ENCODE measurements at regions not wholly inside any gene's neighbourhood (a gene's known extent, or its start where the extent isn't known, plus 50 kb on each side); places are given as distances from the start of the nearest gene placed in this dataset.

DNA sequence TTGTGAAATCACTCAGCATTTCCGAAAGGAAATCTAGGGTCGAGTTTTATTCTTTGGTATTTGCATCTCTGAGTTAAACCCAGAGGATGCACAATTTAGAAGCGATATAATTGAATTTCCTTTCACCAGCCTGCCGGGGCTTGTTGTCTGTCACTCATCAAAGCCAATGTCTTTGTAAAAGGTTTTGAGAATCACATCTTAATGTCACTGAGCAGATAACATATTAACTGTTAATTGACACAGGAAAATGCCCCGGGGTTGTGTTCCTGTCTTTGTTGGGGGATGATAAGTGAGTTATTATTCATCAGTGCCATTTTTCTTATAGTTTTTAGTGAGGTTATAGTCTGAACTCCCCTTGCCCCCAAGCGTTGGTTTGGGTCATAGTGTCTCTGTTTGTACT, 73.4 kb downstream of the DUSP6 start:
- Histone ChIP-seq H3K9me3 (no peaks in the 10 kb centered on the region), H3K4me1 (peaks cover 12% of the 10 kb centered on the region), H3K27me3 (no peaks in the 10 kb centered on the region), H3K4me3 (ENCODE audit: low read depth, low read length) (no peak overlapping the region), H3K36me3 (no peaks in the 10 kb centered on the region)
- peak; percentile 92 for DNase-seq
- TF ChIP-seq, protein P1, sequence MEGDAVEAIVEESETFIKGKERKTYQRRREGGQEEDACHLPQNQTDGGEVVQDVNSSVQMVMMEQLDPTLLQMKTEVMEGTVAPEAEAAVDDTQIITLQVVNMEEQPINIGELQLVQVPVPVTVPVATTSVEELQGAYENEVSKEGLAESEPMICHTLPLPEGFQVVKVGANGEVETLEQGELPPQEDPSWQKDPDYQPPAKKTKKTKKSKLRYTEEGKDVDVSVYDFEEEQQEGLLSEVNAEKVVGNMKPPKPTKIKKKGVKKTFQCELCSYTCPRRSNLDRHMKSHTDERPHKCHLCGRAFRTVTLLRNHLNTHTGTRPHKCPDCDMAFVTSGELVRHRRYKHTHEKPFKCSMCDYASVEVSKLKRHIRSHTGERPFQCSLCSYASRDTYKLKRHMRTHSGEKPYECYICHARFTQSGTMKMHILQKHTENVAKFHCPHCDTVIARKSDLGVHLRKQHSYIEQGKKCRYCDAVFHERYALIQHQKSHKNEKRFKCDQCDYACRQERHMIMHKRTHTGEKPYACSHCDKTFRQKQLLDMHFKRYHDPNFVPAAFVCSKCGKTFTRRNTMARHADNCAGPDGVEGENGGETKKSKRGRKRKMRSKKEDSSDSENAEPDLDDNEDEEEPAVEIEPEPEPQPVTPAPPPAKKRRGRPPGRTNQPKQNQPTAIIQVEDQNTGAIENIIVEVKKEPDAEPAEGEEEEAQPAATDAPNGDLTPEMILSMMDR (IDR thresholded peaks at IDR 0.05; ENCODE audit: low read depth, low read length) = no peak

DNA sequence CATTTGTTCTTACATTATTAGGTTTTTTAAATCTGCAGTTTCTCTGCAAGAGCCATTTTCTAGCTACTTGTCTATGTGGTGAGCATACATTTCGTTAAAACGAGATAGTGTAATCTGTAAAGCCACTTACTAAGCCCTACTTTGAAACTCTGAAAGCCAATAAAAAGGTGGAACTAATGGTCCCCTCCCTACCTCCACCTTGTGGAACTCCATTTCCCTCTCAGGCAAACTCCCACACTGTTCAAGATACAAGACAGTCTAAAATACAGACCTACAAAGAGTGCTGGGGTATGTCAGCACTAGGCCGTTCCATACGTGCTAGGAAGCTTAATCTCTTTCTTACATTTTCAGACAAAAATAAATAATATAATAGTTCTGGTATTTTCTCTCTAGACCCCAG, 74.1 kb downstream of the DUSP6 start:
- no peak overlapping the region for H3K4me3 ChIP-seq (ENCODE audit: low read depth, low read length)
- H3K36me3 ChIP-seq = no peaks in the 10 kb centered on the region
- TF ChIP-seq, protein P1 (IDR thresholded peaks at IDR 0.05; ENCODE audit: low read depth, low read length) = peak; percentile 38
- no peaks in the 10 kb centered on the region for H3K9me3 ChIP-seq
- peaks cover 12% of the 10 kb centered on the region for H3K4me1 ChIP-seq
- DNase-seq = no peak
- H3K27me3 ChIP-seq = no peaks in the 10 kb centered on the region

DNA sequence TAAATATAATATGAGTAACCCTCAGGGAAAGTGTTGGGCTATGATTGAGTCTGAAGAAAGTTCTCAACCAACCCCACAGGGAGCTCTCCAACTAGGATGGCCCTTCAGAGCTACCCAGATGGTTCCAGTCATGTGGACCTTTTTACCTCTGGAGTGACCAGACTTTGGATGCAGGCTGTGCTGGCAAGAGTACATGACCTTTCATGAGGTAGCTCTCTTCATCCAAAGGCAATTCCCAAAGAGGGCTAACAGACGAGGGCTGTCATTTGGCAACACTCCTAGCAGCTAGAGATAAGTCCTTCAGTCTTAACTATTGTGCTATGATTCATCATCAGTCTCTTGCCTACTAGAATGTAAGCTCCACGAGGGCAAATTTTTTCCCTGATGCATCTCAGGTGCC, 75.4 kb downstream of the DUSP6 start:
- H3K36me3 ChIP-seq = no peaks in the 10 kb centered on the region
- DNase-seq = no peak
- TF ChIP-seq, protein P1 (IDR thresholded peaks at IDR 0.05; ENCODE audit: low read depth, low read length) = no peak
- H3K4me1 ChIP-seq = peaks cover 12% of the 10 kb centered on the region
- H3K4me3 ChIP-seq (ENCODE audit: low read depth, low read length) = no peak overlapping the region
- no peaks in the 10 kb centered on the region for H3K27me3 ChIP-seq
- H3K9me3 ChIP-seq = no peaks in the 10 kb centered on the region

DNA sequence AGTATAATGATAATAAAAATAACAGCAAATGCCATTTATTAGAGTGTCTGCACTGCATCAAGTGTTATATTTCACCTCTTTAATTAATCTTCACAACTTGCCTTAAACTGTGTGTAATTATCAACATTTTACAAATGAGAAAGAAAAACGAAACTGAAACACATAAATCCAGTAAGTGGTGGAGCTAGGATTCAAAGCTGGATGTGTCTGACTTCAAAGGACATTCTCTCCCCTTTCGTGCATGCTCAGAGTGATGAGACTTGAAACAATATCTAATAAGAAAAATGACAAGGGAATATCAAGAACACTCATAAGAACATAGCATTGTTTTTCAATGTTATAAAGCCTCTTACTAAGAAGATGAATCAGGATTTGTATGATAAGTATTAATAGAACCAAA, 78.8 kb downstream of the DUSP6 start:
- H3K9me3 ChIP-seq = peaks cover 2% of the 10 kb centered on the region; the same call in 1 of the 2 replicates
- H3K4me3 ChIP-seq (ENCODE audit: low read depth, low read length) = no peak overlapping the region
- DNase-seq = no peak
- H3K27me3 ChIP-seq = no peaks in the 10 kb centered on the region
- H3K36me3 ChIP-seq = no peaks in the 10 kb centered on the region
- H3K4me1 ChIP-seq = peaks cover 10% of the 10 kb centered on the region
- TF ChIP-seq, protein P1 (IDR thresholded peaks at IDR 0.05; ENCODE audit: low read depth, low read length) = no peak

DNA sequence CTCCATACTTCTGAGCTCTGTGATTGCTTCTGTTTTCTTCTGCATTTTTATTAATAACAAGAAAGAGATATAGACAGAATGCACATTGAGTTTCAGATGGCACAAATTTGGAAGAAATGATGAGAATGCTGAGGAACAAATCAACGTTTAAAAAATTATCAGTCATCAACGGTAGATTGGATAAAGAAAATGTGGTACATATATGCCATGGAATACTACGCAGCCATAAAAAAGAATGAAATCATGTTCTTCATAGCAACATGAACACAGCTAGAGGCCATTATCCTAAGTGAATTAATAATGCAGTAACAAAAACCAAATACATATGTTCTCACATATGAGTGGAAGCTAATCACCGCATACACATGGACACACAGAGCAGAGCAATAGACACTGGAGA, 81.8 kb downstream of the DUSP6 start:
- Histone ChIP-seq H3K27me3 (no peaks in the 10 kb centered on the region), H3K4me3 (ENCODE audit: low read depth, low read length) (no peak overlapping the region), H3K36me3 (no peaks in the 10 kb centered on the region), H3K4me1 (no peaks in the 10 kb centered on the region; the same call in 1 of the 2 replicates), H3K9me3 (peaks cover 2% of the 10 kb centered on the region; the same call in 1 of the 2 replicates)
- no peak for DNase-seq
- TF ChIP-seq, protein P1 (IDR thresholded peaks at IDR 0.05; ENCODE audit: low read depth, low read length) = no peak

DNA sequence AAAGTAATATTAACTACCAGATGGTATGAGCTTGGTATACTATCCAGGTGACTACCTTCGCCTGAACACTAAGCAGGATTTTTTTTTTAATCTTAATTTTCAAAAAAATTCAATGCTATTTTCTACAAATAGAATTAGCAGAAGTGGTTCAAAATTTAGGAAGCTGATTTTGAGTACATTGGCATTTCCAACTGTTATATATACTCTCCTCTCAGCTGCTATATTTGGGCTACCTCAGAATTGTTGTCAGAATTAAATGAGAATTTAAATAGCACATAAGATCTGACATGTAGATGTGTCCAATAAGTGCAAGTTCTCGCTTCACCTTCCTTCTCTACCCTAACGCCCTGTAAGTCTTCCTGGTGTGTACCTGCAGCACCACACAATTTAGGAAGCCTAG, 83.1 kb downstream of the DUSP6 start:
- no peaks in the 10 kb centered on the region; the same call in 1 of the 2 replicates for H3K4me1 ChIP-seq
- H3K36me3 ChIP-seq = no peaks in the 10 kb centered on the region
- DNase-seq = no peak
- H3K9me3 ChIP-seq = peaks cover 2% of the 10 kb centered on the region; the same call in 1 of the 2 replicates
- TF ChIP-seq, protein P1 (IDR thresholded peaks at IDR 0.05; ENCODE audit: low read depth, low read length) = no peak
- H3K4me3 ChIP-seq (ENCODE audit: low read depth, low read length) = no peak overlapping the region
- H3K27me3 ChIP-seq = no peaks in the 10 kb centered on the region
